ENCODE measurements at regions not wholly inside any gene's neighbourhood (a gene's known extent, or its start where the extent isn't known, plus 50 kb on each side); places are given as distances from the start of the nearest gene placed in this dataset.
"Not testable (repeated sequence)": the region's sequence is repeated elsewhere in the genome, so short reads cannot be mapped to it uniquely, and the experiment has no call there.

GRCh38 chr2:185955050-185955449 is 216.4 kb downstream of the FSIP2 start:
- H3K27ac Mint-ChIP-seq, result no peak overlapping the region

GRCh38 chr2:185967335-185967734 is 228.7 kb downstream of the FSIP2 start:
- Mint-ChIP-seq H3K4me1 (ENCODE audit: low read depth in 2 of 2) (no peaks in the 10 kb centered on the region), H3K9me3 (peaks cover 2% of the 10 kb centered on the region), H3K36me3 (no peaks in the 10 kb centered on the region), H3K27ac (no peak overlapping the region), H3K4me3 (no peak overlapping the region), H3K27me3 (no peaks in the 10 kb centered on the region)
- DNase-seq (ENCODE audit: low spot score) (no peak), ATAC-seq (no peak)

More at GRCh38 chr2:185955050-185955449, 216.4 kb downstream of the FSIP2 start:
- Mint-ChIP-seq H3K27me3 (no peaks in the 10 kb centered on the region), H3K4me1 (ENCODE audit: low read depth in 2 of 2) (no peaks in the 10 kb centered on the region), H3K36me3 (no peaks in the 10 kb centered on the region), H3K9me3 (peaks cover 13% of the 10 kb centered on the region), H3K4me3 (no peak overlapping the region)
- DNase-seq (ENCODE audit: low spot score), result no peak
- ATAC-seq, result no peak

- DNase-seq (ENCODE audit: low spot score) (no peak), ATAC-seq (no peak)
- Mint-ChIP-seq H3K4me1 (ENCODE audit: low read depth in 2 of 2) (no peaks in the 10 kb centered on the region), H3K27ac (no peak overlapping the region), H3K36me3 (peaks cover 5% of the 10 kb centered on the region), H3K9me3 (peaks cover 6% of the 10 kb centered on the region), H3K27me3 (no peaks in the 10 kb centered on the region), H3K4me3 (no peak overlapping the region)
Measured at GRCh38 chr2:185970148-185970852, 231.7 kb downstream of the FSIP2 start.

- H3K9me3 Mint-ChIP-seq, result peaks cover 10% of the 10 kb centered on the region
- peaks cover 4% of the 10 kb centered on the region for H3K36me3 Mint-ChIP-seq
- ATAC-seq (no peak), DNase-seq (ENCODE audit: low spot score) (no peak)
- no peak overlapping the region for H3K4me3 Mint-ChIP-seq
- no peaks in the 10 kb centered on the region for H3K4me1 Mint-ChIP-seq (ENCODE audit: low read depth in 2 of 2)
- H3K27ac Mint-ChIP-seq, result no peak overlapping the region
- H3K27me3 Mint-ChIP-seq, result no peaks in the 10 kb centered on the region
Measured at GRCh38 chr2:185978634-185979407, 240.2 kb downstream of the FSIP2 start.

- Mint-ChIP-seq H3K36me3 (no peaks in the 10 kb centered on the region), H3K4me3 (no peak overlapping the region), H3K27ac (no peak overlapping the region), H3K27me3 (no peaks in the 10 kb centered on the region), H3K4me1 (ENCODE audit: low read depth in 2 of 2) (no peaks in the 10 kb centered on the region), H3K9me3 (peaks cover 10% of the 10 kb centered on the region)
- no peak for ATAC-seq
- DNase-seq (ENCODE audit: low spot score), result no peak
Measured at GRCh38 chr2:185979546-185980071, 241.0 kb downstream of the FSIP2 start.

- DNase-seq (ENCODE audit: low spot score) (no peak), ATAC-seq (no peak)
- H3K36me3 Mint-ChIP-seq, result no peaks in the 10 kb centered on the region
- peaks cover 13% of the 10 kb centered on the region for H3K9me3 Mint-ChIP-seq
- H3K4me3 Mint-ChIP-seq, result no peak overlapping the region
- H3K4me1 Mint-ChIP-seq (ENCODE audit: low read depth in 2 of 2), result no peaks in the 10 kb centered on the region
- H3K27me3 Mint-ChIP-seq, result no peaks in the 10 kb centered on the region
- no peak overlapping the region for H3K27ac Mint-ChIP-seq
Measured at GRCh38 chr2:185980944-185981343, 242.3 kb downstream of the FSIP2 start.

GRCh38 chr2:185984670-185985069 is 246.1 kb downstream of the FSIP2 start:
- ATAC-seq, result no peak
- H3K4me1 Mint-ChIP-seq (ENCODE audit: low read depth in 2 of 2), result no peaks in the 10 kb centered on the region

GRCh38 chr2:185988907-185989306 is 250.3 kb downstream of the FSIP2 start:
- H3K4me3 Mint-ChIP-seq; ATAC-seq; DNase-seq (ENCODE audit: low spot score); H3K27me3 Mint-ChIP-seq; H3K36me3 Mint-ChIP-seq; H3K4me1 Mint-ChIP-seq (ENCODE audit: low read depth in 2 of 2); H3K27ac Mint-ChIP-seq: not testable (repeated sequence)
- H3K9me3 Mint-ChIP-seq, result peaks cover 17% of the 10 kb centered on the region

More at GRCh38 chr2:185984670-185985069, 246.1 kb downstream of the FSIP2 start:
- peaks cover 5% of the 10 kb centered on the region for H3K36me3 Mint-ChIP-seq
- DNase-seq (ENCODE audit: low spot score), result no peak
- H3K9me3 Mint-ChIP-seq, result peaks cover 18% of the 10 kb centered on the region
- H3K4me3 Mint-ChIP-seq, result no peak overlapping the region
- no peak overlapping the region for H3K27ac Mint-ChIP-seq
- no peaks in the 10 kb centered on the region for H3K27me3 Mint-ChIP-seq

GRCh38 chr2:185990861-185991525 is 252.4 kb downstream of the FSIP2 start:
- no peaks in the 10 kb centered on the region for H3K4me1 Mint-ChIP-seq (ENCODE audit: low read depth in 2 of 2)
- peaks cover 24% of the 10 kb centered on the region for H3K9me3 Mint-ChIP-seq
- DNase-seq (ENCODE audit: low spot score), result no peak
- ATAC-seq, result no peak
- H3K4me3 Mint-ChIP-seq, result no peak overlapping the region
- peaks cover 16% of the 10 kb centered on the region for H3K36me3 Mint-ChIP-seq
- no peak overlapping the region for H3K27ac Mint-ChIP-seq
- no peaks in the 10 kb centered on the region for H3K27me3 Mint-ChIP-seq

- Mint-ChIP-seq H3K36me3 (peaks cover 15% of the 10 kb centered on the region), H3K27me3 (no peaks in the 10 kb centered on the region), H3K27ac (no peak overlapping the region), H3K4me1 (ENCODE audit: low read depth in 2 of 2) (no peaks in the 10 kb centered on the region), H3K4me3 (no peak overlapping the region), H3K9me3 (peaks cover 40% of the 10 kb centered on the region)
- no peak for DNase-seq (ENCODE audit: low spot score)
- ATAC-seq, result no peak
Measured at GRCh38 chr2:185998562-185999070, 260.0 kb downstream of the FSIP2 start.

- no peak overlapping the region for H3K27ac Mint-ChIP-seq
- no peak for DNase-seq (ENCODE audit: low spot score)
- peaks cover 18% of the 10 kb centered on the region for H3K9me3 Mint-ChIP-seq
- no peak overlapping the region for H3K4me3 Mint-ChIP-seq
- no peaks in the 10 kb centered on the region for H3K4me1 Mint-ChIP-seq (ENCODE audit: low read depth in 2 of 2)
- ATAC-seq, result no peak
- no peaks in the 10 kb centered on the region for H3K27me3 Mint-ChIP-seq
- peaks cover 29% of the 10 kb centered on the region for H3K36me3 Mint-ChIP-seq
Measured at GRCh38 chr2:186009341-186009740, 270.7 kb downstream of the FSIP2 start.

- no peaks in the 10 kb centered on the region for H3K4me1 Mint-ChIP-seq (ENCODE audit: low read depth in 2 of 2)
Measured at GRCh38 chr2:186017278-186017677, 278.7 kb downstream of the FSIP2 start.

GRCh38 chr2:186024921-186025320 is 286.3 kb downstream of the FSIP2 start:
- Mint-ChIP-seq H3K4me3 (no peak overlapping the region), H3K36me3 (peaks cover 5% of the 10 kb centered on the region), H3K9me3 (peaks cover 4% of the 10 kb centered on the region), H3K27ac (no peak overlapping the region), H3K27me3 (no peaks in the 10 kb centered on the region), H3K4me1 (ENCODE audit: low read depth in 2 of 2) (no peaks in the 10 kb centered on the region)
- DNase-seq (ENCODE audit: low spot score) (no peak), ATAC-seq (no peak)

More at GRCh38 chr2:186017278-186017677, 278.7 kb downstream of the FSIP2 start:
- ATAC-seq (no peak), DNase-seq (ENCODE audit: low spot score) (no peak)
- Mint-ChIP-seq H3K27me3 (no peaks in the 10 kb centered on the region), H3K4me3 (no peak overlapping the region), H3K9me3 (peaks cover 10% of the 10 kb centered on the region), H3K36me3 (peaks cover 14% of the 10 kb centered on the region), H3K27ac (no peak overlapping the region)
